ENCODE measurements at regions not wholly inside any gene's neighbourhood (a gene's known extent, or its start where the extent isn't known, plus 50 kb on each side); places are given as distances from the start of the nearest gene placed in this dataset.

DNA sequence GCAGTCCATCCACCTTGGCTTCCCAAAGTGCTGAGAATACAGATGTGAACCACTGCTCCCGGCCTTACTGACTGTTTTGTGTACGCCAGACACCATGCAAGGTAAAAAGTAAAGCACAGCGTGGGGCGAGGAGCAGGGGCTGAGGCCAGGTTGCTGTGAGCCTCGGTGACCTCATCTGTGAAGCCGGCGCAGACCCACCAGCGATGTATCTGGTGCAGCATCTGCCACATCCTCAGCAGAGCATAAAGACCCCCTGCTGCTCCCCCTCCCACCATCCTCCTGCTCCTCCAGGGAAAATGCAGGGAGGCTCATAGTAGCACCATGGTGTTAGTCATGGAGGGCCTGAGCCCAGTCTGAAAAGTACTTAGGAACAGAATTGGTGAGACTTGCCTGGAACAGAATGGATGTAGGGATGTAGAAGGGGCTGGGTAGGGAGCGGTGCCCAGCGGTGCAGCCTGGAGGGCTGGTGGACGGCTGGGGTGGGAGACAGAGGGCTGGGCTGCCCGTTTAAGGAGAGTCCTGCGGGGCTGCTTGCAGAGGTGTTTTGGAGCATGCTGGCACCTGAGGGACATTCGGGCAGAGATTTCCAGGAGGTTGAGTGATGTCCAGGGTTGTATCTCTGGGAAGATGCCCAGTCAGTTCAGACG, 462.4 kb downstream of the BRD1 start:
- no peak for TF ChIP-seq EZH2phosphoT487 (IDR thresholded peaks at IDR 0.05; ENCODE audit: low read length)
- no peak for TF ChIP-seq EZH2 (optimal IDR thresholded peaks at IDR 0.05; ENCODE audit: low read depth, low read length)
- TF ChIP-seq CTCF (IDR thresholded peaks at IDR 0.05; ENCODE audit: low read length): no peak
- no peak overlapping the region for H2AFZ ChIP-seq (ENCODE audit: low read length)
- H3K79me2 ChIP-seq (ENCODE audit: low read length): no peaks in the 10 kb centered on the region
- H3K4me3 ChIP-seq (ENCODE audit: low read length): no peak overlapping the region
- no peaks in the 10 kb centered on the region for H4K20me1 ChIP-seq (ENCODE audit: insufficient read depth, low read length)
- H3K4me2 ChIP-seq (ENCODE audit: low read depth, low read length): no peak overlapping the region
- no peak overlapping the region for H3K27ac ChIP-seq (ENCODE audit: low read length)
- DNase-seq: no peak
- H3K9ac ChIP-seq (ENCODE audit: low read length): no peak overlapping the region
- no peaks in the 10 kb centered on the region; the same call in 1 of the 2 replicates for H3K9me3 ChIP-seq (replicated peaks; ENCODE audit: insufficient read depth, low read length)
- peaks cover 17% of the 10 kb centered on the region for H3K4me1 ChIP-seq (ENCODE audit: low read length)
- 0 out of 2 replicates have a peak, but pooled peaks cover 3% of the 10 kb centered on the region for H3K27me3 ChIP-seq (replicated peaks; ENCODE audit: insufficient read depth, low read length)
- no peaks in the 10 kb centered on the region for H3K36me3 ChIP-seq (replicated peaks; ENCODE audit: insufficient read depth, low read length)
- no peaks in the 10 kb centered on the region; the same call in 1 of the 2 replicates for H3F3A ChIP-seq (ENCODE audit: insufficient read depth, low read length)
- no peaks in the 10 kb centered on the region for H3K9me2 ChIP-seq (replicated peaks; ENCODE audit: insufficient read depth, low read length)

DNA sequence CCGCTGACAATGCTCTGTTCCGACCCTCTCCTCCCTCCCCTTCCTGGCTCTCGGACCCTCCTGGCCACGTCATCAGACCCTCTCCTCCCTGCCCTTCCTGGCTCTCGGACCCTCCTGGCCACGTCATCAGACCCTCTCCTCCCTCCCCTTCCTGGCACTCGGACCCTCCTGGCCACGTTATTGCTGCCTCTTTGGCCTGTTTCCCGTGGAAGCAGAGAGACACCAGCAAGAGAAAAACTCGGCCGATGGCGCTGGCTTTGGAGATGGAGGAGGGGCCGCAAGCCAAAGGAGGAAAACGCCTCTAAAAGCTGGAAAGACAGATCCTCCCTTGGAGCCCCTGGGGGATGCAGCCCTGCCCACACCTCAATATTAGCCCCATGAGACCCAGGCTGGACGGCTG, 463.3 kb downstream of the BRD1 start:
- no peak for TF ChIP-seq EZH2phosphoT487 (IDR thresholded peaks at IDR 0.05; ENCODE audit: low read length)
- TF ChIP-seq EZH2 (optimal IDR thresholded peaks at IDR 0.05; ENCODE audit: low read depth, low read length): no peak
- TF ChIP-seq CTCF (IDR thresholded peaks at IDR 0.05; ENCODE audit: low read length): no peak
- H3K4me1 ChIP-seq (ENCODE audit: low read length): peaks cover 23% of the 10 kb centered on the region
- H3K79me2 ChIP-seq (ENCODE audit: low read length): no peaks in the 10 kb centered on the region
- no peak overlapping the region for H3K4me3 ChIP-seq (ENCODE audit: low read length)
- no peaks in the 10 kb centered on the region for H4K20me1 ChIP-seq (ENCODE audit: insufficient read depth, low read length)
- H3K27me3 ChIP-seq (replicated peaks; ENCODE audit: insufficient read depth, low read length): no peaks in the 10 kb centered on the region
- H3F3A ChIP-seq (ENCODE audit: insufficient read depth, low read length): no peaks in the 10 kb centered on the region; the same call in 1 of the 2 replicates
- no peak overlapping the region for H3K9ac ChIP-seq (ENCODE audit: low read length)
- no peaks in the 10 kb centered on the region for H3K9me2 ChIP-seq (replicated peaks; ENCODE audit: insufficient read depth, low read length)
- no peaks in the 10 kb centered on the region for H3K36me3 ChIP-seq (replicated peaks; ENCODE audit: insufficient read depth, low read length)
- H3K9me3 ChIP-seq (replicated peaks; ENCODE audit: insufficient read depth, low read length): no peaks in the 10 kb centered on the region; the same call in 1 of the 2 replicates
- H3K27ac ChIP-seq (ENCODE audit: low read length): no peak overlapping the region
- no peak overlapping the region for H2AFZ ChIP-seq (ENCODE audit: low read length)
- no peak for DNase-seq
- H3K4me2 ChIP-seq (ENCODE audit: low read depth, low read length): no peak overlapping the region

GRCh38 chr22:49363526-49364230, 464.0 kb downstream of the BRD1 start:
- Histone ChIP-seq H3K27ac (ENCODE audit: low read length) (no peak overlapping the region), H3K36me3 (replicated peaks; ENCODE audit: insufficient read depth, low read length) (no peaks in the 10 kb centered on the region), H3K9me3 (replicated peaks; ENCODE audit: insufficient read depth, low read length) (no peaks in the 10 kb centered on the region; the same call in 1 of the 2 replicates), H4K20me1 (ENCODE audit: insufficient read depth, low read length) (no peaks in the 10 kb centered on the region), H3K4me2 (ENCODE audit: low read depth, low read length) (no peak overlapping the region), H3K4me1 (ENCODE audit: low read length) (peaks cover 23% of the 10 kb centered on the region), H3K9ac (ENCODE audit: low read length) (no peak overlapping the region), H3F3A (ENCODE audit: insufficient read depth, low read length) (no peaks in the 10 kb centered on the region; the same call in 1 of the 2 replicates), H3K4me3 (ENCODE audit: low read length) (no peak overlapping the region), H3K9me2 (replicated peaks; ENCODE audit: insufficient read depth, low read length) (no peaks in the 10 kb centered on the region), H2AFZ (ENCODE audit: low read length) (no peak overlapping the region), H3K79me2 (ENCODE audit: low read length) (no peaks in the 10 kb centered on the region), H3K27me3 (replicated peaks; ENCODE audit: insufficient read depth, low read length) (no peaks in the 10 kb centered on the region)
- DNase-seq: no peak
- TF ChIP-seq EZH2phosphoT487 (IDR thresholded peaks at IDR 0.05; ENCODE audit: low read length): no peak
- no peak for TF ChIP-seq EZH2 (optimal IDR thresholded peaks at IDR 0.05; ENCODE audit: low read depth, low read length)
- no peak for TF ChIP-seq CTCF (IDR thresholded peaks at IDR 0.05; ENCODE audit: low read length)

Measured in MM.1S (cell line).